WTC11 (cell line): ENCODE measurements at regions not wholly inside any gene's neighbourhood (a gene's known extent, or its start where the extent isn't known, plus 50 kb on each side); places are given as distances from the start of the nearest gene placed in this dataset.

ENCODE experiments used
- ATAC-seq: fragments of 200-7000 bp; cut with Tn5 transposase; 2 replicates; pipeline ENCODE4 v1.10.0; 2021; ENCODE audit warnings: mild to moderate bottlenecking, moderate library complexity
- CTCF ChIA-PET: fragments of 300-600 bp; sonication (Branson Sonifier 250); formaldehyde crosslinking; loops from one replicate; lab custom pipeline; 2021; ENCODE audit warnings: antibody characterized with exemption; lab: Charles Lee
- POLR2A ChIA-PET: fragments of 350-600 bp; sonication (Branson Sonifier 250); formaldehyde crosslinking; loops from one replicate; lab custom pipeline; 2021; ENCODE audit warnings: antibody characterized with exemption; lab: Charles Lee
- DNase-seq: peaks from one replicate; pipeline ENCODE4 v3.0.0; 2021; ENCODE audit warnings: low spot score
- H3K27ac Mint-ChIP-seq: 2 replicates; pipeline ENCODE4 v1.8.0; 2021; ENCODE audit warnings: mixed read lengths
- H3K27me3 Mint-ChIP-seq: 2 replicates; pipeline ENCODE4 v1.8.0; 2021; ENCODE audit warnings: low read depth, mild to moderate bottlenecking, moderate library complexity, mixed read lengths
- H3K36me3 Mint-ChIP-seq: 2 replicates; pipeline ENCODE4 v1.8.0; 2021; ENCODE audit warnings: mixed read lengths
- H3K4me1 Mint-ChIP-seq: 2 replicates; pipeline ENCODE4 v1.8.0; 2022; ENCODE audit warnings: mixed read lengths
- H3K4me3 Mint-ChIP-seq: 2 replicates; pipeline ENCODE4 v1.8.0; 2021; ENCODE audit warnings: mild to moderate bottlenecking, moderate library complexity, mixed read lengths
- H3K9me3 Mint-ChIP-seq: 2 replicates; pipeline ENCODE4 v1.8.0; 2021; ENCODE audit warnings: mixed read lengths
- ATF3 ChIP-seq: sonication (generic); formaldehyde crosslinking; conservative IDR thresholded peaks from 2 replicates; pipeline ENCODE4 v1.8.1; 2022; ENCODE audit warnings: mild to moderate bottlenecking, missing genetic modification reagents
- ELF4 ChIP-seq: sonication (generic); formaldehyde crosslinking; IDR thresholded peaks from 2 replicates; pipeline ENCODE4 v1.8.1; 2022; ENCODE audit warnings: low read depth, mild to moderate bottlenecking, moderate library complexity, missing genetic modification reagents
- FOXP4 ChIP-seq: sonication (generic); formaldehyde crosslinking; IDR thresholded peaks from 2 replicates; pipeline ENCODE4 v1.8.0; 2022; ENCODE audit warnings: mild to moderate bottlenecking, missing genetic modification reagents
- GABPB1 ChIP-seq: sonication (generic); formaldehyde crosslinking; IDR thresholded peaks from 2 replicates; pipeline ENCODE4 v1.8.1; 2023; ENCODE audit warnings: mild to moderate bottlenecking, missing genetic modification reagents
- GTF2I ChIP-seq: fragments of 250-450 bp; sonication (Bioruptor Pico); conservative IDR thresholded peaks from 2 replicates; pipeline ENCODE4 v1.4.0; 2021; ENCODE audit warnings: mild to moderate bottlenecking
- MAX ChIP-seq: sonication (generic); formaldehyde crosslinking; IDR thresholded peaks from 2 replicates; pipeline ENCODE4 v1.8.0; 2022; ENCODE audit warnings: mild to moderate bottlenecking, missing genetic modification reagents
- MYBL2 ChIP-seq: sonication (generic); formaldehyde crosslinking; IDR thresholded peaks from 2 replicates; pipeline ENCODE4 v1.8.1; 2023; ENCODE audit warnings: mild to moderate bottlenecking, moderate library complexity, missing genetic modification reagents
- NR3C1 ChIP-seq: sonication (generic); formaldehyde crosslinking; conservative IDR thresholded peaks from 2 replicates; pipeline ENCODE4 v1.8.1; 2023; ENCODE audit warnings: low read depth, mild to moderate bottlenecking, missing genetic modification reagents
- PRDM15 ChIP-seq: sonication (generic); formaldehyde crosslinking; IDR thresholded peaks from 2 replicates; pipeline ENCODE4 v1.8.0; 2022; ENCODE audit warnings: missing genetic modification reagents
- PRRX2 ChIP-seq: fragments of 250-450 bp; sonication (Bioruptor Pico); IDR thresholded peaks from 2 replicates; pipeline ENCODE4 v1.8.0; 2021; ENCODE audit warnings: mild to moderate bottlenecking
- RORB ChIP-seq: fragments of 250-450 bp; sonication (Bioruptor Pico); IDR thresholded peaks from 2 replicates; pipeline ENCODE4 v1.9.0; 2021; ENCODE audit warnings: mild to moderate bottlenecking
- ZNF219 ChIP-seq: sonication (generic); formaldehyde crosslinking; IDR thresholded peaks from 2 replicates; pipeline ENCODE4 v1.8.0; 2023; ENCODE audit warnings: missing genetic modification reagents, mild to moderate bottlenecking, borderline replicate concordance
- ZNF263 ChIP-seq: sonication (generic); formaldehyde crosslinking; IDR thresholded peaks from 2 replicates; pipeline ENCODE4 v1.8.1; 2022; ENCODE audit warnings: low read depth, mild to moderate bottlenecking, moderate library complexity, missing genetic modification reagents
- ZNF416 ChIP-seq: fragments of 250-450 bp; sonication (Bioruptor Pico); IDR thresholded peaks from 2 replicates; pipeline ENCODE4 v1.9.0; 2021; ENCODE audit warnings: mild to moderate bottlenecking, inconsistent platforms
- ZNF512 ChIP-seq: sonication (generic); formaldehyde crosslinking; IDR thresholded peaks from 2 replicates; pipeline ENCODE4 v1.8.1; 2022; ENCODE audit warnings: missing genetic modification reagents, borderline replicate concordance
- TF ChIP-seq, protein P1 (sequence below): sonication (generic); formaldehyde crosslinking; IDR thresholded peaks from 2 replicates; pipeline ENCODE4 v1.8.1; 2022; ENCODE audit warnings: low read depth, mild to moderate bottlenecking, moderate library complexity, missing genetic modification reagents, borderline replicate concordance
- TF ChIP-seq, protein P2 (sequence below): sonication (generic); formaldehyde crosslinking; IDR thresholded peaks from 2 replicates; pipeline ENCODE4 v1.8.1; 2022; ENCODE audit warnings: mild to moderate bottlenecking, moderate library complexity, missing genetic modification reagents
- TF ChIP-seq, protein P3 (sequence below): sonication (generic); formaldehyde crosslinking; IDR thresholded peaks from 2 replicates; pipeline ENCODE4 v1.8.1; 2022; ENCODE audit warnings: low read depth, missing genetic modification reagents, borderline replicate concordance
- TF ChIP-seq, protein P4 (sequence below): fragments of 200-600 bp; IDR thresholded peaks from 2 replicates; pipeline ENCODE4 v1.8.0; 2022; ENCODE audit warnings: antibody characterized with exemption

DNA sequence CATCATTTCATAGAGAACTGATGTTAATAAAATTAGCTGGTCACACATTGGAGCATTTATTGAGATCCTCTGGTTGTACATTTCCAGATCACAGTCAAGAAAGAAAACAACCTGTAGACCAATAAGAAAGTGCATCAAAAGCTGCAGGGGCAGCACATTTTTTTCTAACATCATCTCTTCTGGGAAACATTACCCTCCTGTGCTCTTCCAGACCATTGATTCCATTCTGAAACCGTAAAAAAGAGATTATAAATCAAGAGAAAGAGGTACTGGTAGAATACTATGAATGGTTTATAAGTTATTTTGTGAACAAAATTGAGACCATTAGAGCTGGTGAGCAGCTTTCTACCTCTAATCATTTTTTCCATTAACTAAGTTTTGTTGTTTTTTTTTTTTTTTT is 1548.2 kb upstream of the CELF4 start:
- Mint-ChIP-seq H3K27ac (no peak overlapping the region), H3K4me1 (no peaks in the 10 kb centered on the region), H3K36me3 (no peaks in the 10 kb centered on the region), H3K9me3 (no peaks in the 10 kb centered on the region), H3K4me3 (no peak overlapping the region), H3K27me3 (no peaks in the 10 kb centered on the region)
- no peak for DNase-seq
- ATAC-seq: no peak
- TF ChIP-seq GABPB1 (no peak), NR3C1 (CRISPR knock-in tag) (no peak), MAX (CRISPR knock-in tag) (no peak), MYBL2 (CRISPR knock-in tag) (no peak), GTF2I (CRISPR knock-in tag) (no peak), PRDM15 (CRISPR knock-in tag) (no peak), ZNF263 (CRISPR knock-in tag) (no peak), ZNF416 (CRISPR knock-in tag) (no peak), ZNF512 (no peak), ZNF219 (CRISPR knock-in tag) (no peak)
- TF ChIP-seq, protein P1, sequence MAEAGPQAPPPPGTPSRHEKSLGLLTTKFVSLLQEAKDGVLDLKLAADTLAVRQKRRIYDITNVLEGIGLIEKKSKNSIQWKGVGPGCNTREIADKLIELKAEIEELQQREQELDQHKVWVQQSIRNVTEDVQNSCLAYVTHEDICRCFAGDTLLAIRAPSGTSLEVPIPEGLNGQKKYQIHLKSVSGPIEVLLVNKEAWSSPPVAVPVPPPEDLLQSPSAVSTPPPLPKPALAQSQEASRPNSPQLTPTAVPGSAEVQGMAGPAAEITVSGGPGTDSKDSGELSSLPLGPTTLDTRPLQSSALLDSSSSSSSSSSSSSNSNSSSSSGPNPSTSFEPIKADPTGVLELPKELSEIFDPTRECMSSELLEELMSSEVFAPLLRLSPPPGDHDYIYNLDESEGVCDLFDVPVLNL (CRISPR knock-in tag): no peak
- TF ChIP-seq, protein P2, sequence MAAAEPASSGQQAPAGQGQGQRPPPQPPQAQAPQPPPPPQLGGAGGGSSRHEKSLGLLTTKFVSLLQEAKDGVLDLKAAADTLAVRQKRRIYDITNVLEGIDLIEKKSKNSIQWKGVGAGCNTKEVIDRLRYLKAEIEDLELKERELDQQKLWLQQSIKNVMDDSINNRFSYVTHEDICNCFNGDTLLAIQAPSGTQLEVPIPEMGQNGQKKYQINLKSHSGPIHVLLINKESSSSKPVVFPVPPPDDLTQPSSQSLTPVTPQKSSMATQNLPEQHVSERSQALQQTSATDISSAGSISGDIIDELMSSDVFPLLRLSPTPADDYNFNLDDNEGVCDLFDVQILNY (CRISPR knock-in tag): no peak
- ChIA-PET CTCF (no interaction called here), POLR2A (no interaction called here)

DNA sequence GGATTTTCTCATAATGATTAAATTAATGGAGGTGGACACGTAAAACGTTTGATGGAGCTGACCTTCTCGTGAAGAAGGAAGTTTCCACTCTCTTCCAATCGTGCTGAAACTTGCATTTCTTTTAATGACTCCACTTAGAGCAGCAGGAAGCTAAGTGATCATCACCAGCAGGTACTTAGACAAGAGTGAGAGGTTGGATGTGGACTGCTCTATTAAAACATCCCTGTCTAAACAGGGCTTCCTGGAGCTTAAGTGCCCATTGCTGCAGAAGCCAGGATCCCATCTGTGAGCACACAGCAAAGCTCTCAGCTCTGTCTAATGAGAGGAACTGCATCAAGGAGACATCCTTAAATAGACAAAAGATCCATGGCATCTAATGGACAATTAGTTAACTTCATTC is 1539.5 kb upstream of the CELF4 start:
- no peak overlapping the region; the same call in 1 of the 2 replicates for H3K27ac Mint-ChIP-seq
- POLR2A ChIA-PET: no interaction called here
- H3K4me1 Mint-ChIP-seq: no peaks in the 10 kb centered on the region

More for the DNA sequence above, 1539.5 kb upstream of the CELF4 start:
- no peaks in the 10 kb centered on the region for H3K36me3 Mint-ChIP-seq
- H3K4me3 Mint-ChIP-seq: no peak overlapping the region
- DNase-seq: no peak
- no peaks in the 10 kb centered on the region for H3K27me3 Mint-ChIP-seq
- peaks cover 4% of the 10 kb centered on the region; the same call in 1 of the 2 replicates for H3K9me3 Mint-ChIP-seq
- ATAC-seq: no peak
- TF ChIP-seq PRRX2: no peak
- TF ChIP-seq ATF3 (CRISPR knock-in tag): no peak
- TF ChIP-seq, protein P3, sequence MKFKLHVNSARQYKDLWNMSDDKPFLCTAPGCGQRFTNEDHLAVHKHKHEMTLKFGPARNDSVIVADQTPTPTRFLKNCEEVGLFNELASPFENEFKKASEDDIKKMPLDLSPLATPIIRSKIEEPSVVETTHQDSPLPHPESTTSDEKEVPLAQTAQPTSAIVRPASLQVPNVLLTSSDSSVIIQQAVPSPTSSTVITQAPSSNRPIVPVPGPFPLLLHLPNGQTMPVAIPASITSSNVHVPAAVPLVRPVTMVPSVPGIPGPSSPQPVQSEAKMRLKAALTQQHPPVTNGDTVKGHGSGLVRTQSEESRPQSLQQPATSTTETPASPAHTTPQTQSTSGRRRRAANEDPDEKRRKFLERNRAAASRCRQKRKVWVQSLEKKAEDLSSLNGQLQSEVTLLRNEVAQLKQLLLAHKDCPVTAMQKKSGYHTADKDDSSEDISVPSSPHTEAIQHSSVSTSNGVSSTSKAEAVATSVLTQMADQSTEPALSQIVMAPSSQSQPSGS: no peak
- no peak for TF ChIP-seq FOXP4 (CRISPR knock-in tag)
- no peak for TF ChIP-seq ELF4 (CRISPR knock-in tag)
- TF ChIP-seq, protein P4, sequence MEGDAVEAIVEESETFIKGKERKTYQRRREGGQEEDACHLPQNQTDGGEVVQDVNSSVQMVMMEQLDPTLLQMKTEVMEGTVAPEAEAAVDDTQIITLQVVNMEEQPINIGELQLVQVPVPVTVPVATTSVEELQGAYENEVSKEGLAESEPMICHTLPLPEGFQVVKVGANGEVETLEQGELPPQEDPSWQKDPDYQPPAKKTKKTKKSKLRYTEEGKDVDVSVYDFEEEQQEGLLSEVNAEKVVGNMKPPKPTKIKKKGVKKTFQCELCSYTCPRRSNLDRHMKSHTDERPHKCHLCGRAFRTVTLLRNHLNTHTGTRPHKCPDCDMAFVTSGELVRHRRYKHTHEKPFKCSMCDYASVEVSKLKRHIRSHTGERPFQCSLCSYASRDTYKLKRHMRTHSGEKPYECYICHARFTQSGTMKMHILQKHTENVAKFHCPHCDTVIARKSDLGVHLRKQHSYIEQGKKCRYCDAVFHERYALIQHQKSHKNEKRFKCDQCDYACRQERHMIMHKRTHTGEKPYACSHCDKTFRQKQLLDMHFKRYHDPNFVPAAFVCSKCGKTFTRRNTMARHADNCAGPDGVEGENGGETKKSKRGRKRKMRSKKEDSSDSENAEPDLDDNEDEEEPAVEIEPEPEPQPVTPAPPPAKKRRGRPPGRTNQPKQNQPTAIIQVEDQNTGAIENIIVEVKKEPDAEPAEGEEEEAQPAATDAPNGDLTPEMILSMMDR: no peak
- TF ChIP-seq RORB: no peak
- CTCF ChIA-PET: no interaction called here
